Hepatocyte (in vitro differentiated cells): ENCODE measurements at regions not wholly inside any gene's neighbourhood (a gene's known extent, or its start where the extent isn't known, plus 50 kb on each side); places are given as distances from the start of the nearest gene placed in this dataset.

ENCODE experiments used
- DNase-seq: peaks from one replicate; pipeline ENCODE4 v3.0.0-alpha.2; 2016; ENCODE audit warnings: low spot score
- H2AFZ ChIP-seq: fragments of 200-600 bp; sonication (generic); 2 replicates; pipeline ENCODE4 v1.6.0; 2016; ENCODE audit warnings: antibody characterized with exemption, mild to moderate bottlenecking
- H3K27ac ChIP-seq: fragments of 200-600 bp; sonication (generic); 2 replicates; pipeline ENCODE4 v1.5.1; 2016; ENCODE audit warnings: mild to moderate bottlenecking
- H3K27me3 ChIP-seq: fragments of 200-600 bp; sonication (generic); 2 replicates; pipeline ENCODE4 v1.6.1; 2016
- H3K36me3 ChIP-seq: fragments of 200-600 bp; sonication (generic); replicated peaks from 2 replicates; pipeline ENCODE4 v1.5.1; 2016; ENCODE audit warnings: low read depth; ENCODE audit not compliant: insufficient read depth
- H3K4me1 ChIP-seq: fragments of 200-600 bp; sonication (generic); 2 replicates; pipeline ENCODE4 v1.5.1; 2016; ENCODE audit warnings: mild to moderate bottlenecking, moderate library complexity; ENCODE audit not compliant: insufficient read depth
- H3K4me2 ChIP-seq: fragments of 200-600 bp; sonication (generic); 2 replicates; pipeline ENCODE4 v1.6.0; 2016
- H3K4me3 ChIP-seq: fragments of 200-600 bp; sonication (generic); 2 replicates; pipeline ENCODE4 v1.5.1; 2016; ENCODE audit warnings: mild to moderate bottlenecking
- H3K79me2 ChIP-seq: fragments of 200-600 bp; sonication (generic); 2 replicates; pipeline ENCODE4 v1.6.0; 2017; ENCODE audit warnings: mild to moderate bottlenecking
- H3K9me2 ChIP-seq: fragments of 200-600 bp; sonication (generic); replicated peaks from 2 replicates; pipeline ENCODE4 v1.6.0; 2017; ENCODE audit warnings: mild to moderate bottlenecking; ENCODE audit not compliant: insufficient read depth
- H3K9me3 ChIP-seq: fragments of 200-600 bp; sonication (generic); 2 replicates; pipeline ENCODE4 v1.5.1; 2016; ENCODE audit warnings: low read depth, mild to moderate bottlenecking
- H4K20me1 ChIP-seq: fragments of 200-600 bp; sonication (generic); 2 replicates; pipeline ENCODE4 v1.6.0; 2016; ENCODE audit warnings: mild to moderate bottlenecking; ENCODE audit not compliant: insufficient read depth, poor library complexity, severe bottlenecking
- EZH2 ChIP-seq: fragments of 200-600 bp; sonication (generic); IDR thresholded peaks from 2 replicates; pipeline ENCODE4 v1.6.1; 2016; ENCODE audit warnings: antibody characterized with exemption, mild to moderate bottlenecking, borderline replicate concordance
- EZH2phosphoT487 ChIP-seq: fragments of 200-600 bp; sonication (generic); IDR thresholded peaks from one replicate; pipeline ENCODE4 v1.6.1; 2018; ENCODE audit warnings: antibody characterized with exemption, mild to moderate bottlenecking, low read depth, moderate library complexity; ENCODE audit not compliant: unreplicated experiment, severe bottlenecking
- WGBS: methylation state at CpG from one replicate; pipeline ENCODE4 v1.1.6; 2016; ENCODE audit warnings: low lambda C conversion rate; ENCODE audit errors: missing lambda C conversion rate; 5-methylcytosine and 5-hydroxymethylcytosine counted together
- TF ChIP-seq, protein P1 (sequence below): fragments of 200-600 bp; sonication (generic); IDR thresholded peaks from 2 replicates; pipeline ENCODE4 v1.5.1; 2016; ENCODE audit warnings: antibody characterized with exemption, mild to moderate bottlenecking; ENCODE audit not compliant: poor library complexity

DNA sequence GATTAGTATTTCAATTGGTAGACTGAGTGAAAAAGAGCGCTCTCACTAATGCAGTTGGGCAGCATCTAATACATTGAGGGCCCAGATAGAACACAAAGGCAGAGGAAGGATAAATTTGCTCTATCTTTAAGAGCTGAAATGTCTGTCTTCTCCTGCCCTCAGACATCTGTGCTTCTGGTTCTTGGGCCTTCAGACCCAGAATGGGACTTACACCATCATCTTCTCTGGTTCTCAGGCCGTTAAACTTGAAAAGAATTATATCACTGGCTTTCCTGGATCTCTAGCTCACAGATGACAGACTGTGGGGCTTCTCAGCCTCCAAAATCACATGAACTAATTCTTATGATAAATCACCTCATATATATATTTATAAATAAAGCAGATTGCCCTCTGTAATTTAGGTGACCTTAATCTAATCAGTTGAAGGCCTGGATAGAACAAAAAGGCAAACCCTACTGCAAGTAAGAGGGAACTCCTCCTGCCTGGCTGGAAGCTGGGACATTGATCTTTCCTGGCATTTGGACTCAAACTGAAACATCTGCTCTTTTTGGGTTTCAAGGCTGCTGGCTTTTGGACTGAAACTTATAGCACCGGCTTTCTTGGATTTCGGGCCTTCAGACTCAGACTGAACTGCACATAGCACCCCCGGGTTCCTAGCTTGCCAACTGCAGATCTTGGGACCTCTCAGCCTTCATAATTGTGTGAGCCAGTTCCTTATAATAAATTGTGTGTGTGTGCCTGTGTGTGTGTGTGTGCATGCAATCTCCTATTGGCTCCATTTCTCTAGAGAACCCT, 390.4 kb upstream of the PLXNA2 start:
- Histone ChIP-seq H3K36me3 (no peaks in the 10 kb centered on the region), H3K27me3 (no peaks in the 10 kb centered on the region), H3K9me2 (no peaks in the 10 kb centered on the region), H4K20me1 (no peaks in the 10 kb centered on the region), H3K79me2 (no peaks in the 10 kb centered on the region), H2AFZ (no peak overlapping the region), H3K4me2 (no peak overlapping the region), H3K4me1 (no peaks in the 10 kb centered on the region), H3K9me3 (no peaks in the 10 kb centered on the region), H3K4me3 (no peak overlapping the region), H3K27ac (no peak overlapping the region)
- WGBS = 91% methylated on average over 5 of the region's 5 CpGs
- no peak for DNase-seq
- no peak for TF ChIP-seq EZH2phosphoT487
- TF ChIP-seq, protein P1, sequence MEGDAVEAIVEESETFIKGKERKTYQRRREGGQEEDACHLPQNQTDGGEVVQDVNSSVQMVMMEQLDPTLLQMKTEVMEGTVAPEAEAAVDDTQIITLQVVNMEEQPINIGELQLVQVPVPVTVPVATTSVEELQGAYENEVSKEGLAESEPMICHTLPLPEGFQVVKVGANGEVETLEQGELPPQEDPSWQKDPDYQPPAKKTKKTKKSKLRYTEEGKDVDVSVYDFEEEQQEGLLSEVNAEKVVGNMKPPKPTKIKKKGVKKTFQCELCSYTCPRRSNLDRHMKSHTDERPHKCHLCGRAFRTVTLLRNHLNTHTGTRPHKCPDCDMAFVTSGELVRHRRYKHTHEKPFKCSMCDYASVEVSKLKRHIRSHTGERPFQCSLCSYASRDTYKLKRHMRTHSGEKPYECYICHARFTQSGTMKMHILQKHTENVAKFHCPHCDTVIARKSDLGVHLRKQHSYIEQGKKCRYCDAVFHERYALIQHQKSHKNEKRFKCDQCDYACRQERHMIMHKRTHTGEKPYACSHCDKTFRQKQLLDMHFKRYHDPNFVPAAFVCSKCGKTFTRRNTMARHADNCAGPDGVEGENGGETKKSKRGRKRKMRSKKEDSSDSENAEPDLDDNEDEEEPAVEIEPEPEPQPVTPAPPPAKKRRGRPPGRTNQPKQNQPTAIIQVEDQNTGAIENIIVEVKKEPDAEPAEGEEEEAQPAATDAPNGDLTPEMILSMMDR = no peak
- no peak for TF ChIP-seq EZH2

DNA sequence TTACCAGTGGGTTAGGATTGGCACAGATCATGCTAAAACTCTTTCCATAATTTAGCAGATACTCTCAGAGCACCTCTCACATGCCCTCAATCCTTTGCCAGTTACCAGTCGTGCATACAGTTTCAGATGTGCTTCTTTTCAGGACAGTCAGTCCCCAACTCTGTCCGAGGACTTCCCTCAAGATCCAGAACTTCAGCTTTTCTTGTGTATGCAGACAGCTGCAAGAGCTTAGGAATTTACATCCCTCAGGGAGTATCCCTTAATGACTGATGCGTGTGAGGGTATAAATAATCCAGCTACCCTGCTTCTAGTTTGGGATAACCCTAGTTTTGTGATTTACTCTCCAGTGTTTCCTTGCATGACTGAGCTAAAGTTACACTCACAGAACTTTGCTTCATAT, 393.0 kb upstream of the PLXNA2 start:
- WGBS = 79% methylated on average over 3 of the region's 3 CpGs
- no peak for DNase-seq
- Histone ChIP-seq H3K79me2 (no peaks in the 10 kb centered on the region), H3K27ac (no peak overlapping the region), H3K27me3 (no peaks in the 10 kb centered on the region), H3K4me2 (no peak overlapping the region), H3K4me3 (no peak overlapping the region), H3K4me1 (no peaks in the 10 kb centered on the region), H3K9me2 (no peaks in the 10 kb centered on the region), H2AFZ (no peak overlapping the region), H3K9me3 (no peaks in the 10 kb centered on the region), H4K20me1 (no peaks in the 10 kb centered on the region), H3K36me3 (no peaks in the 10 kb centered on the region)
- TF ChIP-seq EZH2phosphoT487 (no peak), EZH2 (no peak)
- TF ChIP-seq, protein P1 = no peak

DNA sequence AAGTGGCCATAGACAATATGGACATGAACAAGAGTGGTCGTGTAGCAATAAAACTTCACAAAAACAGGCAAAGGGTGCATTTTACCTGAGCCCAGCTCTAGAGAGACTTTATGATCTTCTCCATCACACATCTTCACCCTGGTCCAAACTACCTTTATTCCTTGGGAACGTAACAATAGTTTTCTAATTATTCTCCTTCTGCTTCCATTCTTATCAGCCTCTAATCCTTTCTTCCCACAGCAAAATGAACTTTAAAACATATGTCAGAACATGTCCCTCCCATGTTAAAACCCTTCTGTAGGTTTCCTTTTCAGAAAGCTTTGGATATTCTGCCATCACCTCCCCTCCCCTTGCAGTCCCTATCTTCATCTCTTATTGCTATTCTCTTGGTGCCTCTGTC, 395.2 kb upstream of the PLXNA2 start:
- no peak for DNase-seq
- Histone ChIP-seq H4K20me1 (no peaks in the 10 kb centered on the region), H3K4me2 (no peak overlapping the region), H3K27me3 (no peaks in the 10 kb centered on the region), H3K9me3 (no peaks in the 10 kb centered on the region), H3K4me3 (no peak overlapping the region), H3K36me3 (no peaks in the 10 kb centered on the region), H3K79me2 (no peaks in the 10 kb centered on the region), H3K9me2 (no peaks in the 10 kb centered on the region), H3K27ac (no peak overlapping the region), H3K4me1 (no peaks in the 10 kb centered on the region), H2AFZ (no peak overlapping the region)
- TF ChIP-seq, protein P1 = no peak
- TF ChIP-seq EZH2phosphoT487 (no peak), EZH2 (no peak)
- 92% methylated on average over 2 of the region's 2 CpGs for WGBS

DNA sequence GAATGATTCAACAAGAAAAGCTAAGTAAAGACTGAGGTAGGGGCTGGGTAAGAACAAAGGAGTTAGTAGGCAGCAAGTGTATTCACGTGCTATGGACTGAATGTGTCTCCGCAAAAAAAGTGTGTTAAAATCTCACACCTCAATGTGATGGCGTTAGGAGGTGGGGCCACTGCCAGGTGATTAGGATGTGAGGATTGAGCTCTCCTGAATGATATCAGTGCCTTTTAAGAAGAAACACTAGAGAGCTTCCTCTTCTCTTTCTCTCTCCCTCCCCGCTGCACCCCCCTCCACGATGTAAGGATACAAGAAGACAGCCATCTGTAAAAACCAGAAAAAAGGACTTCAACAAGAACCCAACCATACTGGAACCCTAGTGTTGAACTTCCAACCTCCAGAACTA, 396.1 kb upstream of the PLXNA2 start:
- no peaks in the 10 kb centered on the region for H3K36me3 ChIP-seq
- H3K79me2 ChIP-seq = no peaks in the 10 kb centered on the region
- H3K27me3 ChIP-seq = no peaks in the 10 kb centered on the region
- no peaks in the 10 kb centered on the region for H4K20me1 ChIP-seq
- no peak for TF ChIP-seq EZH2phosphoT487
- TF ChIP-seq, protein P1 = no peak
- no peak for TF ChIP-seq EZH2
- no peak overlapping the region for H2AFZ ChIP-seq
- no peaks in the 10 kb centered on the region for H3K9me2 ChIP-seq
- H3K27ac ChIP-seq = no peak overlapping the region
- no peaks in the 10 kb centered on the region for H3K4me1 ChIP-seq
- no peak overlapping the region for H3K4me2 ChIP-seq
- 80% methylated on average over 5 of the region's 5 CpGs for WGBS
- no peak for DNase-seq
- H3K9me3 ChIP-seq = no peaks in the 10 kb centered on the region
- H3K4me3 ChIP-seq = no peak overlapping the region
